ENCODE measurements at regions not wholly inside any gene's neighbourhood (a gene's known extent, or its start where the extent isn't known, plus 50 kb on each side); places are given as distances from the start of the nearest gene placed in this dataset.
"Not testable (repeated sequence)": the region's sequence is repeated elsewhere in the genome, so short reads cannot be mapped to it uniquely, and the experiment has no call there.

GRCh38 chr1:209100460-209100859 is 483.1 kb upstream of the CAMK1G start:
- DNase-seq: no peak

GRCh38 chr1:209101106-209101505 is 482.4 kb upstream of the CAMK1G start:
- DNase-seq: no peak

GRCh38 chr1:209102120-209102519 is 481.4 kb upstream of the CAMK1G start:
- DNase-seq: no peak

GRCh38 chr1:209102531-209102930 is 481.0 kb upstream of the CAMK1G start:
- DNase-seq: no peak

- DNase-seq: peak in 1 of 2 experiments; percentile 42
Measured at GRCh38 chr1:209103092-209103491, 480.4 kb upstream of the CAMK1G start.

GRCh38 chr1:209104646-209105045 is 478.9 kb upstream of the CAMK1G start:
- no peak for DNase-seq

- DNase-seq: no peak
Measured at GRCh38 chr1:209105701-209106100, 477.8 kb upstream of the CAMK1G start.

- DNase-seq: peak; percentile 67 to 80
Measured at GRCh38 chr1:209106237-209106741, 477.2 kb upstream of the CAMK1G start.

GRCh38 chr1:209106861-209107260 is 476.7 kb upstream of the CAMK1G start:
- no peak for DNase-seq

GRCh38 chr1:209107535-209107934 is 476.0 kb upstream of the CAMK1G start:
- no peak for DNase-seq

GRCh38 chr1:209109001-209109785 is 474.3 kb upstream of the CAMK1G start:
- no peak for DNase-seq

- no peak for DNase-seq
Measured at GRCh38 chr1:209113521-209113920, 470.0 kb upstream of the CAMK1G start.

- no peak for DNase-seq
Measured at GRCh38 chr1:209116705-209117104, 466.8 kb upstream of the CAMK1G start.

- peak in 1 of 2 experiments; percentile 27 for DNase-seq
Measured at GRCh38 chr1:209123601-209124000, 459.9 kb upstream of the CAMK1G start.

GRCh38 chr1:209129091-209129490 is 454.4 kb upstream of the CAMK1G start:
- not testable (repeated sequence) for DNase-seq

- no peak for DNase-seq
Measured at GRCh38 chr1:209130886-209131285, 452.6 kb upstream of the CAMK1G start.

GRCh38 chr1:209132736-209133467 is 450.6 kb upstream of the CAMK1G start:
- no peak for DNase-seq

- no peak for DNase-seq
Measured at GRCh38 chr1:209134001-209134400, 449.5 kb upstream of the CAMK1G start.

GRCh38 chr1:209143916-209144315 is 439.6 kb upstream of the CAMK1G start:
- DNase-seq: no peak

GRCh38 chr1:209150114-209150513 is 433.4 kb upstream of the CAMK1G start:
- no peak for DNase-seq

GRCh38 chr1:209153411-209153810 is 430.1 kb upstream of the CAMK1G start:
- no peak for DNase-seq

- DNase-seq: no peak
Measured at GRCh38 chr1:209154912-209155311, 428.6 kb upstream of the CAMK1G start.

- no peak for DNase-seq
Measured at GRCh38 chr1:209155546-209155945, 428.0 kb upstream of the CAMK1G start.

GRCh38 chr1:209156991-209157390 is 426.5 kb upstream of the CAMK1G start:
- no peak for DNase-seq
